Stomach (tissue), 8 donors: ENCODE measurements at regions not wholly inside any gene's neighbourhood (a gene's known extent, or its start where the extent isn't known, plus 50 kb on each side); places are given as distances from the start of the nearest gene placed in this dataset.

ENCODE experiments used
- DNase-seq, 2 donors: peaks; one replicate each; pipeline versions ENCODE4 v3.0.0 to v3.0.0-alpha.2; 2013 to 2019
- H3K27ac ChIP-seq, 5 donors: fragments of 200-600 bp in 4 of 5; sonication (generic) in 4 of 5; one replicate each; pipeline ENCODE4 v1.5.1; 2013 to 2019; ENCODE audit warnings: mild to moderate bottlenecking in 1 of 5, moderate library complexity in 1 of 5
- H3K27me3 ChIP-seq, 3 donors: fragments of 200-600 bp; sonication (generic); one replicate each; pipeline ENCODE4 v1.5.1; 2017 to 2019; ENCODE audit warnings: mixed run types in 1 of 3
- H3K36me3 ChIP-seq, 4 donors: fragments of 200-600 bp; sonication (generic); 1 replicate in 3 of 4; 2 replicates in 1 of 4; pipeline ENCODE4 v1.5.1; 2016 to 2019
- H3K4me1 ChIP-seq, 4 donors: fragments of 200-600 bp; sonication (generic); one replicate each; pipeline ENCODE4 v1.5.1; 2016 to 2019
- H3K4me3 ChIP-seq, 4 donors: fragments of 200-600 bp; sonication (generic) in 3 of 4; one replicate each; pipeline ENCODE4 v1.5.1; 2016 to 2019; ENCODE audit warnings: mild to moderate bottlenecking in 1 of 4
- H3K9me3 ChIP-seq, 4 donors: fragments of 200-600 bp; sonication (generic); one replicate each; pipeline ENCODE4 v1.5.1; 2016 to 2019
- CTCF ChIP-seq, 7 experiments: fragments of 450-650 bp in 4 of 7; fragments of 200-600 bp in 3 of 7; sonication (generic) in 3 of 7; IDR thresholded peaks; one replicate each; pipeline ENCODE4 v1.5.1; 2016 to 2019; ENCODE audit warnings: antibody characterized with exemption in 7 of 7, control low read depth in 2 of 7, mild to moderate bottlenecking in 1 of 7
- EP300 ChIP-seq: sonication (generic); formaldehyde crosslinking; IDR thresholded peaks from one replicate; pipeline ENCODE4 v1.6.1; 2017; ENCODE audit warnings: antibody characterized with exemption
- POLR2A ChIP-seq, 4 donors: fragments of 450-650 bp; IDR thresholded peaks; one replicate each; pipeline ENCODE4 v1.6.1; 2016; ENCODE audit warnings: antibody characterized with exemption in 4 of 4, control low read depth in 2 of 4, mild to moderate bottlenecking in 1 of 4, moderate library complexity in 1 of 4
- POLR2AphosphoS5 ChIP-seq, 3 donors: sonication (generic); formaldehyde crosslinking; IDR thresholded peaks; one replicate each; pipeline ENCODE4 v1.6.1; 2016; ENCODE audit warnings: antibody characterized with exemption in 3 of 3
- WGBS, 5 donors: extraction: QIAGEN DNeasy Blood & Tissue Kit in 3 of 5; methylation state at CpG; one replicate each; pipeline versions ENCODE4 v1.1.5 to v1.1.7; 2013 to 2018; 5-methylcytosine and 5-hydroxymethylcytosine counted together
- intact Hi-C: fragments of 100-400 bp; cut with DNase I; formaldehyde crosslinking; loops from one replicate; pipeline ENCODE4 v1.15.1; 2023; ENCODE audit warnings: low total_unique reads
- donor health status: healthy with polysubstance abuse.
- donor health status: Bipolar disorder and iron deficiency.
- donor health status: healthy.

- Histone ChIP-seq H3K36me3 (no peaks in the 10 kb centered on the region), H3K27ac (peak overlapping the region in 1 of 5 donors; percentile 22), H3K9me3 (no peaks in the 10 kb centered on the region), H3K4me1 (peaks cover 0 to 18% (median 10%) of the 10 kb centered on the region in 4 donors), H3K4me3 (no peak overlapping the region), H3K27me3 (no peaks in the 10 kb centered on the region)
- intact Hi-C loops = no loop called here
- WGBS, 5 donors = 48 to 68% (median 64%) methylated on average over 7 of the region's 7 CpGs
- TF ChIP-seq POLR2A (IDR thresholded peaks at IDR 0.05) (no peak), EP300 (no peak), CTCF (IDR thresholded peaks at IDR 0.05) (no peak), POLR2AphosphoS5 (IDR thresholded peaks at IDR 0.05) (peak in 1 of 3 donors; percentile 18)
- DNase-seq = peak in 1 of 2 donors; percentile 45
Observed at GRCh38 chr2:18171191-18172139, 293.0 kb downstream of the KCNS3 start.

- no peaks in the 10 kb centered on the region for H3K36me3 ChIP-seq
- intact Hi-C loops = no loop called here
- DNase-seq = no peak
- no peak for TF ChIP-seq CTCF (IDR thresholded peaks at IDR 0.05)
- TF ChIP-seq EP300 = no peak
- no peak for TF ChIP-seq POLR2AphosphoS5 (IDR thresholded peaks at IDR 0.05)
- no peak for TF ChIP-seq POLR2A (IDR thresholded peaks at IDR 0.05)
- peaks cover 0 to 18% (median 10%) of the 10 kb centered on the region in 4 donors for H3K4me1 ChIP-seq
- 53 to 86% (median 64%) methylated on average over 1 of the region's 1 CpG for WGBS, 5 donors
- no peaks in the 10 kb centered on the region for H3K27me3 ChIP-seq
- no peak overlapping the region for H3K27ac ChIP-seq
- H3K9me3 ChIP-seq = no peaks in the 10 kb centered on the region
- H3K4me3 ChIP-seq = no peak overlapping the region
Observed at GRCh38 chr2:18170642-18171041, 292.2 kb downstream of the KCNS3 start.

- H3K4me3 ChIP-seq = no peak overlapping the region
- DNase-seq = no peak
- H3K27me3 ChIP-seq = no peaks in the 10 kb centered on the region
- no peak for TF ChIP-seq POLR2AphosphoS5 (IDR thresholded peaks at IDR 0.05)
- no peak for TF ChIP-seq POLR2A (IDR thresholded peaks at IDR 0.05)
- TF ChIP-seq CTCF (IDR thresholded peaks at IDR 0.05) = no peak
- TF ChIP-seq EP300 = no peak
- H3K4me1 ChIP-seq = peaks cover 0 to 18% (median 10%) of the 10 kb centered on the region in 4 donors
- H3K27ac ChIP-seq = no peak overlapping the region
- WGBS, 5 donors = 62 to 88% (median 81%) methylated on average over 1 of the region's 1 CpG
- H3K9me3 ChIP-seq = no peaks in the 10 kb centered on the region
- intact Hi-C loops = no loop called here
- H3K36me3 ChIP-seq = no peaks in the 10 kb centered on the region
Observed at GRCh38 chr2:18169893-18170175, 291.4 kb downstream of the KCNS3 start.

GRCh38 chr2:18169121-18169892 is 290.8 kb downstream of the KCNS3 start:
- no peak for DNase-seq
- no peaks in the 10 kb centered on the region for H3K9me3 ChIP-seq
- H3K36me3 ChIP-seq = no peaks in the 10 kb centered on the region
- no peak overlapping the region for H3K27ac ChIP-seq
- TF ChIP-seq EP300 (no peak), POLR2AphosphoS5 (IDR thresholded peaks at IDR 0.05) (no peak), CTCF (IDR thresholded peaks at IDR 0.05) (no peak), POLR2A (IDR thresholded peaks at IDR 0.05) (no peak)
- no peak overlapping the region for H3K4me3 ChIP-seq
- H3K4me1 ChIP-seq = peaks cover 0 to 18% (median 10%) of the 10 kb centered on the region in 4 donors
- WGBS, 5 donors = 76 to 87% (median 80%) methylated on average over 5 of the region's 5 CpGs
- intact Hi-C loops = no loop called here
- no peaks in the 10 kb centered on the region for H3K27me3 ChIP-seq
